Mucosa of stomach (tissue), 1 donor: ENCODE measurements at regions not wholly inside any gene's neighbourhood (a gene's known extent, or its start where the extent isn't known, plus 50 kb on each side); places are given as distances from the start of the nearest gene placed in this dataset.

ENCODE experiments used
- H3K27me3 ChIP-seq: one replicate; pipeline ENCODE4 v1.7.0; 2013; ENCODE audit warnings: mild to moderate bottlenecking, low read length; ENCODE audit not compliant: control insufficient read depth, insufficient read depth
- H3K36me3 ChIP-seq: one replicate; pipeline ENCODE4 v1.7.0; 2013; ENCODE audit warnings: low read length; ENCODE audit not compliant: control insufficient read depth, insufficient read depth
- H3K4me1 ChIP-seq: one replicate; pipeline ENCODE4 v1.7.0; 2013; ENCODE audit warnings: mild to moderate bottlenecking, low read length; ENCODE audit not compliant: control insufficient read depth, insufficient read depth
- H3K4me3 ChIP-seq: one replicate; pipeline ENCODE4 v1.7.0; 2013; ENCODE audit warnings: low read length
- H3K9ac ChIP-seq: one replicate; pipeline ENCODE4 v1.7.0; 2013; ENCODE audit warnings: mild to moderate bottlenecking, low read length, moderate library complexity
- H3K9me3 ChIP-seq: one replicate; pipeline ENCODE4 v1.7.0; 2013; ENCODE audit warnings: mild to moderate bottlenecking, low read length, moderate library complexity; ENCODE audit not compliant: control insufficient read depth
- donor health status: Pancreatic carcinoma.

GRCh38 chr2:122598784-122599183, 843.3 kb downstream of the TSN start:
- Histone ChIP-seq H3K4me1 (no peaks in the 10 kb centered on the region), H3K27me3 (no peaks in the 10 kb centered on the region), H3K36me3 (no peaks in the 10 kb centered on the region), H3K9ac (no peak overlapping the region), H3K4me3 (no peak overlapping the region), H3K9me3 (no peaks in the 10 kb centered on the region)

GRCh38 chr2:122610948-122611609, 855.6 kb downstream of the TSN start:
- H3K27me3 ChIP-seq = no peaks in the 10 kb centered on the region
- H3K9me3 ChIP-seq = no peaks in the 10 kb centered on the region
- no peak overlapping the region for H3K9ac ChIP-seq
- no peaks in the 10 kb centered on the region for H3K4me1 ChIP-seq
- H3K4me3 ChIP-seq = no peak overlapping the region
- H3K36me3 ChIP-seq = no peaks in the 10 kb centered on the region

GRCh38 chr2:122622934-122623333, 867.5 kb downstream of the TSN start:
- H3K27me3 ChIP-seq = no peaks in the 10 kb centered on the region
- no peaks in the 10 kb centered on the region for H3K36me3 ChIP-seq
- H3K9ac ChIP-seq = no peak overlapping the region
- H3K4me3 ChIP-seq = no peak overlapping the region
- no peaks in the 10 kb centered on the region for H3K4me1 ChIP-seq
- no peaks in the 10 kb centered on the region for H3K9me3 ChIP-seq

- Histone ChIP-seq H3K9ac (no peak overlapping the region), H3K27me3 (no peaks in the 10 kb centered on the region), H3K9me3 (no peaks in the 10 kb centered on the region), H3K4me3 (no peak overlapping the region), H3K4me1 (no peaks in the 10 kb centered on the region), H3K36me3 (no peaks in the 10 kb centered on the region)
Measured at GRCh38 chr2:122627388-122627787, 871.9 kb downstream of the TSN start.

- H3K4me3 ChIP-seq = no peak overlapping the region
- H3K27me3 ChIP-seq = no peaks in the 10 kb centered on the region
- H3K9ac ChIP-seq = no peak overlapping the region
- no peaks in the 10 kb centered on the region for H3K4me1 ChIP-seq
- no peaks in the 10 kb centered on the region for H3K36me3 ChIP-seq
- no peaks in the 10 kb centered on the region for H3K9me3 ChIP-seq
Measured at GRCh38 chr2:122634256-122634655, 878.8 kb downstream of the TSN start.

GRCh38 chr2:122634920-122635319, 879.5 kb downstream of the TSN start:
- Histone ChIP-seq H3K4me1 (no peaks in the 10 kb centered on the region), H3K36me3 (no peaks in the 10 kb centered on the region), H3K27me3 (no peaks in the 10 kb centered on the region)

GRCh38 chr2:122635686-122636085, 880.2 kb downstream of the TSN start:
- no peak overlapping the region for H3K4me3 ChIP-seq
- H3K4me1 ChIP-seq = no peaks in the 10 kb centered on the region
- no peak overlapping the region for H3K9ac ChIP-seq
- H3K36me3 ChIP-seq = no peaks in the 10 kb centered on the region
- no peaks in the 10 kb centered on the region for H3K9me3 ChIP-seq
- H3K27me3 ChIP-seq = no peaks in the 10 kb centered on the region

More at GRCh38 chr2:122634920-122635319, 879.5 kb downstream of the TSN start:
- no peak overlapping the region for H3K9ac ChIP-seq
- no peaks in the 10 kb centered on the region for H3K9me3 ChIP-seq
- no peak overlapping the region for H3K4me3 ChIP-seq

GRCh38 chr2:122636097-122636496, 880.6 kb downstream of the TSN start:
- no peaks in the 10 kb centered on the region for H3K4me1 ChIP-seq
- no peak overlapping the region for H3K4me3 ChIP-seq
- H3K36me3 ChIP-seq = no peaks in the 10 kb centered on the region
- no peaks in the 10 kb centered on the region for H3K9me3 ChIP-seq
- no peak overlapping the region for H3K9ac ChIP-seq
- no peaks in the 10 kb centered on the region for H3K27me3 ChIP-seq

- Histone ChIP-seq H3K36me3 (no peaks in the 10 kb centered on the region), H3K4me3 (no peak overlapping the region), H3K27me3 (no peaks in the 10 kb centered on the region), H3K9me3 (no peaks in the 10 kb centered on the region), H3K4me1 (no peaks in the 10 kb centered on the region), H3K9ac (no peak overlapping the region)
Measured at GRCh38 chr2:122639176-122639575, 883.7 kb downstream of the TSN start.

- Histone ChIP-seq H3K36me3 (no peaks in the 10 kb centered on the region), H3K9ac (no peak overlapping the region), H3K4me3 (no peak overlapping the region), H3K4me1 (no peaks in the 10 kb centered on the region), H3K9me3 (no peaks in the 10 kb centered on the region), H3K27me3 (no peaks in the 10 kb centered on the region)
Measured at GRCh38 chr2:122639711-122640110, 884.3 kb downstream of the TSN start.

- H3K4me1 ChIP-seq = no peaks in the 10 kb centered on the region
- no peaks in the 10 kb centered on the region for H3K36me3 ChIP-seq
- H3K27me3 ChIP-seq = no peaks in the 10 kb centered on the region
- no peaks in the 10 kb centered on the region for H3K9me3 ChIP-seq
- H3K9ac ChIP-seq = no peak overlapping the region
- no peak overlapping the region for H3K4me3 ChIP-seq
Measured at GRCh38 chr2:122643725-122644329, 888.4 kb downstream of the TSN start.

GRCh38 chr2:122651236-122651635, 895.8 kb downstream of the TSN start:
- H3K9ac ChIP-seq = no peak overlapping the region
- H3K4me3 ChIP-seq = no peak overlapping the region
- H3K4me1 ChIP-seq = no peaks in the 10 kb centered on the region
- H3K36me3 ChIP-seq = no peaks in the 10 kb centered on the region
- H3K27me3 ChIP-seq = no peaks in the 10 kb centered on the region
- H3K9me3 ChIP-seq = no peaks in the 10 kb centered on the region
